Fibroblast of lung (primary cell): ENCODE measurements at regions not wholly inside any gene's neighbourhood (a gene's known extent, or its start where the extent isn't known, plus 50 kb on each side); places are given as distances from the start of the nearest gene placed in this dataset.

Experiments used
- EZH2 ChIP-seq: IDR thresholded peaks from 2 replicates; pipeline ENCODE4 v1.5.1; 2012; ENCODE audit warnings: low read length, control low read depth, mild to moderate bottlenecking; ENCODE audit errors: missing control alignments
- TF ChIP-seq, protein P1 (sequence below), 2 donors: IDR thresholded peaks in 1 of 2; conservative IDR thresholded peaks in 1 of 2; 1 replicate in 1 of 2; 2 replicates in 1 of 2; pipeline ENCODE4 v1.5.1; 2011 to 2012; ENCODE audit warnings: low read length in 2 of 2, control low read depth in 1 of 2, inconsistent platforms in 1 of 2, low read depth in 1 of 2, mild to moderate bottlenecking in 1 of 2

GRCh38 chr6:15735567-15736265 is 72.9 kb upstream of the DTNBP1 start:
- TF ChIP-seq, protein P1, sequence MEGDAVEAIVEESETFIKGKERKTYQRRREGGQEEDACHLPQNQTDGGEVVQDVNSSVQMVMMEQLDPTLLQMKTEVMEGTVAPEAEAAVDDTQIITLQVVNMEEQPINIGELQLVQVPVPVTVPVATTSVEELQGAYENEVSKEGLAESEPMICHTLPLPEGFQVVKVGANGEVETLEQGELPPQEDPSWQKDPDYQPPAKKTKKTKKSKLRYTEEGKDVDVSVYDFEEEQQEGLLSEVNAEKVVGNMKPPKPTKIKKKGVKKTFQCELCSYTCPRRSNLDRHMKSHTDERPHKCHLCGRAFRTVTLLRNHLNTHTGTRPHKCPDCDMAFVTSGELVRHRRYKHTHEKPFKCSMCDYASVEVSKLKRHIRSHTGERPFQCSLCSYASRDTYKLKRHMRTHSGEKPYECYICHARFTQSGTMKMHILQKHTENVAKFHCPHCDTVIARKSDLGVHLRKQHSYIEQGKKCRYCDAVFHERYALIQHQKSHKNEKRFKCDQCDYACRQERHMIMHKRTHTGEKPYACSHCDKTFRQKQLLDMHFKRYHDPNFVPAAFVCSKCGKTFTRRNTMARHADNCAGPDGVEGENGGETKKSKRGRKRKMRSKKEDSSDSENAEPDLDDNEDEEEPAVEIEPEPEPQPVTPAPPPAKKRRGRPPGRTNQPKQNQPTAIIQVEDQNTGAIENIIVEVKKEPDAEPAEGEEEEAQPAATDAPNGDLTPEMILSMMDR (conservative IDR thresholded peaks at IDR 0.05 in 1 of 2, IDR thresholded peaks at IDR 0.05 in 1 of 2; ENCODE audit: low read depth in 1 of 2, low read length in 2 of 2): no peak
- no peak for TF ChIP-seq EZH2
